WI38 (cell line): ENCODE measurements at regions not wholly inside any gene's neighbourhood (a gene's known extent, or its start where the extent isn't known, plus 50 kb on each side); places are given as distances from the start of the nearest gene placed in this dataset.

Source experiments
- H3K4me3 ChIP-seq: 2 replicates; pipeline ENCODE4 v1.5.1; 2011; ENCODE audit warnings: low read depth, mild to moderate bottlenecking, control low read depth, low read length
- TF ChIP-seq, protein P1 (sequence below): IDR thresholded peaks from 2 replicates; pipeline ENCODE4 v1.5.1; 2012; ENCODE audit warnings: low read depth, mild to moderate bottlenecking, control low read depth, low read length

DNA sequence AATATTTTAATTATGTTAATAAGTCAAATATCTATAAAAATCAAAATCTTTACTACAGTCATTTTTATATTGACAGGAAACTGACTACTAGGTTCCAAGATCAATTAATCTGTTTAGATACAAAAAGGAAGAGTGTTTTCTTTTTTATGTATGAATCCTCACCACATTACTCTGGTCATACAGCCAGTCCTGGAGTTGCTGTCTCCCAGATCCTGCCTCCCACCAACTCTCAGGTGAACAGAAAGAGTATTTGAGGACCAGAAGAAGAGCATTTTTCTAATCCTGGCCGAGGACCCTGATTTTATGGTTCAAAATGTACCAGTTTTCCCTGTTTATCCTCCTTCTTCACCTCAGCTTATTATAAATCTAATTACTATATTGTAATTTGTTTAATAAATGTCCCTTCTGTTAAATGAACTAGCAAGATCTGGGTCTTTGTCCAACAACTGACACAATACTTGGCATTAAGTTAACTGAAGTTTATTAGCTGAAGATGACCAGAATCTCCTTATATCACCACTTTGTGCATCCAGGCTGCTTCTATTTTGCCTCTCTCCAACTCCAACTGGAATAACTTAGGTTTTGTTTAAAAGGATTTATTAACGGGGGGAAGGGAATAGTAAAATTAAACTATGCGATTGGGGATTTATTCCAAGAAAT, 224.4 kb upstream of the PCDH7 start:
- TF ChIP-seq, protein P1, sequence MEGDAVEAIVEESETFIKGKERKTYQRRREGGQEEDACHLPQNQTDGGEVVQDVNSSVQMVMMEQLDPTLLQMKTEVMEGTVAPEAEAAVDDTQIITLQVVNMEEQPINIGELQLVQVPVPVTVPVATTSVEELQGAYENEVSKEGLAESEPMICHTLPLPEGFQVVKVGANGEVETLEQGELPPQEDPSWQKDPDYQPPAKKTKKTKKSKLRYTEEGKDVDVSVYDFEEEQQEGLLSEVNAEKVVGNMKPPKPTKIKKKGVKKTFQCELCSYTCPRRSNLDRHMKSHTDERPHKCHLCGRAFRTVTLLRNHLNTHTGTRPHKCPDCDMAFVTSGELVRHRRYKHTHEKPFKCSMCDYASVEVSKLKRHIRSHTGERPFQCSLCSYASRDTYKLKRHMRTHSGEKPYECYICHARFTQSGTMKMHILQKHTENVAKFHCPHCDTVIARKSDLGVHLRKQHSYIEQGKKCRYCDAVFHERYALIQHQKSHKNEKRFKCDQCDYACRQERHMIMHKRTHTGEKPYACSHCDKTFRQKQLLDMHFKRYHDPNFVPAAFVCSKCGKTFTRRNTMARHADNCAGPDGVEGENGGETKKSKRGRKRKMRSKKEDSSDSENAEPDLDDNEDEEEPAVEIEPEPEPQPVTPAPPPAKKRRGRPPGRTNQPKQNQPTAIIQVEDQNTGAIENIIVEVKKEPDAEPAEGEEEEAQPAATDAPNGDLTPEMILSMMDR = no peak
- no peak overlapping the region for H3K4me3 ChIP-seq

DNA sequence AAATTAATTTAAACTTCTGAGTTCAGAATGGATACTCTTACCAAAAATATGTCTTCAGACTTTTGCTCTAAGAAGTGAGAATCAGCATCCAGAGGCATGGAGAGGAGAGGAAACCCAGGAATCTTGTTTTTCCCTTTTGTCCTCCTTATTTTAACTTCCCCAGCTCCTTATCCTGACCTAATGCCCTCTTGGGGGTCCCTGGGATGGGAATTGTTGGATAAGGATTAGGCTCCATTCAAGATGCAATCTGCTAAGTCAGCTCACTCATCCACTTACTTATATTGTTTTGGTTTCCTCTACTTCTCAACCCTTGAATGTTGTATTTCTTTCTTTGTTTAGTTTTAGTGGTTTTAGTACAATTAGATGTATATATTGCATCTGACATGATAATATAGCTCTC, 208.4 kb upstream of the PCDH7 start:
- no peak overlapping the region for H3K4me3 ChIP-seq
- TF ChIP-seq, protein P1 = no peak

DNA sequence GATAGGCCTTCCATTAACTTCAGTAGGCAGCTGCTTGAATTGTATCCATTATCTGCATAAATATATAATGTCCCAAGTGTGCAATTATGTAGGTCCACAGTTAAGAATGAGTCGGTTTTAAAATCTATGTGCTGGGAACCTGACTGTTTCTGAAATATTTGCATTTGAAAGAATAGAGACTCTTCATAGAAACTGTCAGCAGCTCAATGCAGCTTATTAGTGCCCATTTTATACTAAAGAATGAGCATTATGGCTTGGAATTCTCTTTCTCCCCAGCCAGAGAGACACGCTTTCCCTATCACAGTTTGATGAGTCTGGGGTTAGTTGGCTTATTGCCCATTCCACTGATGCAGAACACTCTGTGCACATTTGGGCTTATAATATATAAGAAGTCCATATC, 202.0 kb upstream of the PCDH7 start:
- TF ChIP-seq, protein P1 = no peak
- no peak overlapping the region for H3K4me3 ChIP-seq

DNA sequence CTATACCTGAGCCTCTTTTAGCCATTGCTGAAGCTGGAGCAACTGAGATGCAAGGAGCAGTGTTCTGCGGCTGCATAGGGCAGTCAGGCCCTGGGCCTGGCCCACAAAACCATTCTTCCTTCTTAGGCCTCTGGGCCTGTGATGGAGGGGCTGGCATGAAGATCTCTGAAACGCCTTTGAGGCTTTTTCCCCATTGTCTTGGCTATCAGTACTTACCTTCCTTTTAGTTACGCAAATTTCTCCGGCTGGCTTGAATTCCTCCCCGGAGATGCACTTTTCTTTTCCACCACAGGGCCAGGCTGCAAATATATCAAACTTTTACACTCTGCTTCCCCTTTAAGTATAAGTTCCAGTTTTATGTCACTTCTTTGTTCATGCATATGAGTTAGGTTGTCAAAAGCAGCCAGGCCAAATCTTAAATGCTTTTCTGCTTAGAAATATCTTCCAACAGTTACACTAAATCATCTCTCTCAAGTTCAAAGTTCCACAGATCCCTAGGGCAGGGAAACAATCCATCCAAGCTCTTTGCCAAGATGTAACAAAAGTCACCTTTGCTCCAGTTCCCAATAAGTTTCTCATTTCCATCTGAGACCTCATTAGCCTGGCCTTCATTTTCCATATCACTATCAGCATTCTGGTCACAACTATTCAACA, 194.4 kb upstream of the PCDH7 start:
- no peak overlapping the region for H3K4me3 ChIP-seq
- TF ChIP-seq, protein P1 = no peak

DNA sequence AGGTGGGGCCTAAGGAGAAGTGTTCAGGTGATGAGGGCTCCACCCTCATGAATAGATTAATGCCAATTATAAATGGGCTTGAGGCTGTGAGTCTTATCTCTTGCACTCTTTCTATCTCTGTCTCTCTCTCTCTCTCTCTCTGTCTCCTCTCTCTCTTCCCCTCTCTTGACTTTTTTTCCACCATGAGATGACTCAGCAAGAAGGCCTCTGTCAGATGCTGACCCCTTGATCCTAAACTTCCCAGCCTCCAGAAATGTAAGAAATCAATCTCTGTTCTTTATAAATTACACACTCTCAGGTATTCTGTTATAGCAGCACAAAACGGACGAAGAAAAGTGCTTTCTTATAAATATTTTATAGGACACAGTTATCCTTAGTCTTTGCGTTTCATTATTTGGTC, 184.9 kb upstream of the PCDH7 start:
- TF ChIP-seq, protein P1 = no peak

DNA sequence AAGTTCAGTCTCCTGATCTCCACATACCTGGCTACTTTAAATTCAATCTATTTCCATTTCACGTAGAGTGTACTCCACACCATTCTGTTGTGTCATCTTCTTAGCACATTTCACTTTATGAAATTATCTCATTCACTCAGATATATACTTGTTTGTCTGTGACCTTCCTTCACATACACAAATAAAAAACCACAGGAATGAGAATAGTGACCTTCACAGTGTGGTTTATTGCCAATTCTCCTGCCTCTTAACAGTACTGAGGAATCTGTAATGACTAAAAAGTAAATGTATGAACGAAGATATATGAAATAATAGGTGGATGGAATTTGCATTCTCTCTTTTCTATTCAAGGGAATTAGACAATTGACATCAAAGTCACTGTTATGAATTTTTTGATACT, 183.9 kb upstream of the PCDH7 start:
- TF ChIP-seq, protein P1 = no peak
- no peak overlapping the region for H3K4me3 ChIP-seq

More for the DNA sequence above, 184.9 kb upstream of the PCDH7 start:
- H3K4me3 ChIP-seq = no peak overlapping the region

DNA sequence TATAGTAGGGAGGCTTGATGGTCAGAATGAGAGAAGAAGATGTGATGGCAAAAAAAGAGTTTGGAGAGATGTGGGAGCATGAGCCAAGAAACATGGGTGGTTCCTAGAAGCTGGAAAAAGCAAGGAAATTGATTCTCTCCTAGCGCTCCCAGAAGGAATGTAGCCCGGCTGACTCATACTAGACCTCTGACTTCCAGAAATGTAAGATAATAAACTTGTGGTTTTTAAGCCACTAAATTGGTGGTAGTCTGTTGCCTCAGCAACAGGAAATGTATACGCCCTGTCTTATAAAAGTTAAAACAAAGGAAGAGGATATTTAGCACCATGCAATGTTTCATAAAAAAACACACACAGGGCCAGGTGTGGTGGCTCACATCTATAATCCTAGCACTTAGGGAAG, 182.7 kb upstream of the PCDH7 start:
- H3K4me3 ChIP-seq = no peak overlapping the region
- TF ChIP-seq, protein P1 = no peak
